SJSA1 (cell line): ENCODE measurements at regions not wholly inside any gene's neighbourhood (a gene's known extent, or its start where the extent isn't known, plus 50 kb on each side); places are given as distances from the start of the nearest gene placed in this dataset.
"Not testable (repeated sequence)": the region's sequence is repeated elsewhere in the genome, so short reads cannot be mapped to it uniquely, and the experiment has no call there.

ENCODE experiments used
- DNase-seq, 2 experiments: peaks; one replicate each; pipeline ENCODE4 v3.0.0-alpha.2; 2015 to 2020; ENCODE audit warnings: low spot score in 2 of 2, low read depth in 1 of 2
- H3K27ac ChIP-seq: fragments of 250-450 bp; sonication (Bioruptor Pico); 2 replicates; pipeline ENCODE4 v1.5.1; 2020; ENCODE audit warnings: mild to moderate bottlenecking, moderate library complexity
- H3K27me3 ChIP-seq: fragments of 250-450 bp; sonication (Bioruptor Pico); replicated peaks from 2 replicates; pipeline ENCODE4 v1.5.1; 2020; ENCODE audit warnings: mild to moderate bottlenecking, moderate library complexity
- H3K36me3 ChIP-seq: fragments of 250-450 bp; sonication (Bioruptor Pico); 2 replicates; pipeline ENCODE4 v1.5.1; 2020; ENCODE audit warnings: mild to moderate bottlenecking
- H3K4me1 ChIP-seq: fragments of 250-450 bp; sonication (Bioruptor Pico); replicated peaks from 2 replicates; pipeline ENCODE4 v1.6.1; 2021; ENCODE audit warnings: mild to moderate bottlenecking
- H3K4me3 ChIP-seq: fragments of 250-450 bp; sonication (Bioruptor Pico); 2 replicates; pipeline ENCODE4 v1.5.1; 2020; ENCODE audit warnings: mild to moderate bottlenecking
- H3K9me3 ChIP-seq: fragments of 250-450 bp; sonication (Bioruptor Pico); replicated peaks from 2 replicates; pipeline ENCODE4 v1.5.1; 2020; ENCODE audit warnings: mild to moderate bottlenecking

DNA sequence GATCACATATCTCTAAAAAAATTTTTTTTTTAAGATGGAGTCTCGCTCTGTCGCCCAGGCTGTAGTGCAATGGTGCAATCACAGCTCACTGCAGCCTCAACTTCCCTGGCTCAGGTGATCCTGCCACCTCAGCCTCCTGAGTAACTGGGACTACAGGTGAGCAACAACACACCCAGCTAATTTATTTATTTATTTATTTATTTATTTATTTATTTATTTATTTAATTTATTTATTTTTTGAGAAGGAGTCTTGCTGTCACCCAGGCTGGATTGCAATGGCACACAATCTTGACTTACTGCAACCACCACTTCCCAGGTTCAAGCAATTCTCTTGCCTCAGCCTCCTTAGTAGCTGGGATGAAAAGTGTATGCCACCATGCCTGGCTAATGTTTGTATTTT, 507.9 kb downstream of the KCNJ18 start:
- DNase-seq, H3K4me1 ChIP-seq, H3K9me3 ChIP-seq, H3K4me3 ChIP-seq, H3K27ac ChIP-seq, H3K36me3 ChIP-seq, H3K27me3 ChIP-seq: not testable (repeated sequence)

DNA sequence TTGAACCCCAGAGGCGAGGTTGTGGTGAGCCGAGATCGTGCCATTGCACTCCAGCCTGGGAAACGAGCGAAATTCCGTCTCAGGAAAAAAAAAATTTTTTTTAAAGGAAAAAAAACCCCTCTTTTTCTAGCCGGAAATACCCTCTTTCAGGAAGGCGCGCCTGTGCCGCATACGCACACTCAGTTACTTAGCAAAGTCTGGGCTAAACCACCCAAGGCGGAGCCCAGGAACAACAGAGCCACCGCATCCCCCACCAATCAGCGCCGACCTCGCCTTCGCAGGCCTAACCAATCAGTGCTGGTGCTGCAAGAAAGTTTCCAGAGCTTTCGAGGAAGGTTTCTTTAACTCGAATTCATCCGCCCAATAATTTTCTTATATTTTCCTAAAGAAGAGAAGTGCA, 510.4 kb downstream of the KCNJ18 start:
- H3K36me3 ChIP-seq, result no peaks in the 10 kb centered on the region
- H3K9me3 ChIP-seq, result no peaks in the 10 kb centered on the region
- H3K4me3 ChIP-seq, result no peak overlapping the region
- no peaks in the 10 kb centered on the region for H3K4me1 ChIP-seq
- H3K27ac ChIP-seq, result no peak overlapping the region
- no peaks in the 10 kb centered on the region for H3K27me3 ChIP-seq
- DNase-seq, result no peak

DNA sequence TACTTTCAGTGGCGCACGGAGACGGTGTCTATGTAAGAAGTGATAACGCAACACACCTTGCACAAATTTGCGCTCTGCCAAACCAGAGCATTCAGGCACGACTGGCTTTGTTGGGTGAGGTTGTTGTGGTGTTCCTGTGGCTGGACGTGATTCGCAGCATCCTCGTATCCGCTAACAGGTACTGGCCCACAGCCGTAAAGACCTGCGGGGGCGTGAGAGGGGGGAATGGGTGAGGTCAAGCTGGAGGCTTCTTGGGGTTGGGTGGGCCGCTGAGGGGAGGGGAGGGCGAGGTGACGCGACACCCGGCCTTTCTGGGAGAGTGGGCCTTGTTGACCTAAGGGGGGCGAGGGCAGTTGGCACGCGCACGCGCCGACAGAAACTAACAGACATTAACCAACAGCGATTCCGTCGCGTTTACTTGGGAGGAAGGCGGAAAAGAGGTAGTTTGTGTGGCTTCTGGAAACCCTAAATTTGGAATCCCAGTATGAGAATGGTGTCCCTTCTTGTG, 510.9 kb downstream of the KCNJ18 start:
- DNase-seq, result no peak
- no peaks in the 10 kb centered on the region for H3K27me3 ChIP-seq
- no peaks in the 10 kb centered on the region for H3K36me3 ChIP-seq
- H3K27ac ChIP-seq, result no peak overlapping the region
- no peak overlapping the region for H3K4me3 ChIP-seq
- H3K9me3 ChIP-seq, result no peaks in the 10 kb centered on the region
- H3K4me1 ChIP-seq, result no peaks in the 10 kb centered on the region

DNA sequence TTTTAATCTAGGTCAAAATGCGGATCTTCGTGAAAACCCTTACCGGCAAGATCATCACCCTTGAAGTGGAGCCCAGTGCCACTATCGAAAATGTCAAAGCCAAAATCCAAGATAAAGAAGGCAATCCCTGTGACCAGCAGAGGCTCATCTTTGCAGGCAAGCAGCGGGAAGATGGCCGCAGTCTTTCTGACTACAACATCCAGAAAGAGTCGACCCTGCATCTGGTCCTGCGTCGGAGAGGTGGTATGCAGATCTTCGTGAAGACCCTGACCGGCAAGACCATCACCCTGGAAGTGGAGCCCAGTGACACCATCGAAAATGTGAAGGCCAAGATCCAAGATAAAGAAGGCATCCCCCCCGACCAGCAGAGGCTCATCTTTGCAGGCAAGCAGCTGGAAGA, 511.8 kb downstream of the KCNJ18 start:
- not testable (repeated sequence) for H3K27ac ChIP-seq, H3K9me3 ChIP-seq, H3K4me3 ChIP-seq, H3K4me1 ChIP-seq, H3K27me3 ChIP-seq, DNase-seq, H3K36me3 ChIP-seq

DNA sequence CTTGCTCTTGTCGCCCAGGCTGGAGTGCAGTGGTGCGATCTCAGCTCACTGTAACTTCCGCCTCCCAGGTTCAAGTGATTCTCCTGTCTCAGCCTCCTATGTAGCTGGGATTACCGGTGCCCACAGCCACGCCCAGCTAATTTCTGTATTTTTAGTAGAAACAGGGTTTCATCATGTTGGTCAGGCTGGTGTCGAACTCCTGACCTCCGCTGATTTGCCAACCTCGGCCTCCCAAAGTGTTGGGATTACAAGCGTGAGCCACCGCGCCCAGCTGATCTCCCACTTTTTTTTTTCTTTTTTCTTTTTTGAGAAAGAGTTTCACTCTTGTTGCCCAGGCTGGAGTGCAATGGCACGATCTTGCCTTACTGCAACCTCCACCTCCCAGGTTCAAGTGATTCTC, 517.9 kb downstream of the KCNJ18 start:
- H3K27ac ChIP-seq, H3K27me3 ChIP-seq, H3K4me1 ChIP-seq, H3K9me3 ChIP-seq, H3K36me3 ChIP-seq, H3K4me3 ChIP-seq, DNase-seq: not testable (repeated sequence)

DNA sequence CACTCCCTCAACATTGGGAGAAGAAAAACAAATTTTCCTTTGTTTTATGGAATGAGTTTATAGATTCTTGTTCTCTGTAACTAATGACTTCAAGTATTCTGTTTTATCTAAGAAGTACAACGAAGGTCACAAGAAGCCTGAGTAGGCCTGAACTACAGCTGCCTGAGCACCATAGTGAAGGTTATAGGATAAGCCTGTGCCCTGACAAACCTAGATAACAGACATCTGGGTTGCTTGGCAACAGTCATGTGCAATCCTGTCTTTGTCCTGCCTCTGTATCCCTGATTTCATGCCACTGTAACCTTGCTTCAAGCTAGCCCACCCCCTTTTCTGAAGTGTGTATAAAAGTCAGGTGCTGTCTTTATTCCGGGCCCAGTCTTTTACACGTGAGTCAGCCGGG, 520.8 kb downstream of the KCNJ18 start:
- not testable (repeated sequence) for H3K9me3 ChIP-seq, H3K4me1 ChIP-seq

DNA sequence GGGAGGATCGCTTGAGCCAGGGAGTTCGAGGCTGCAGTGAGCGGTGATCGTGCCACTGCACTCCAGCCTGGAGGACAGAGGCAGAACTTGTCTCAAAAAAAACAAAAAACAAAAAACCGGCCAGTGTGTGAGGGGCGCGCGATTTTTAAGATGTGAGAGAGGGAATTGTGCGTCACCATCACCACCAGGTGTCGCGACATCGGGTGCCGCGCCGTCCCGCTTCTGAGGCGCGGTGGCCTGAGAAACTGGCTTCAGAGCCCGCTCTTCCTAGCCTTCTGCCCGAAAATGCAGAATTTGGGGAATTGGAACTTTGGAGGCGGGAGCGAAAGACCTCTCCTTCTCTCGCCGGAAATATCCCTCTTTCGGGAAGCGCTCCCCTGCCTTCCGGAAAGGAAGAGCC, 524.8 kb downstream of the KCNJ18 start:
- DNase-seq, result no peak
- no peaks in the 10 kb centered on the region for H3K9me3 ChIP-seq
- H3K4me3 ChIP-seq, result no peak overlapping the region
- H3K36me3 ChIP-seq, result no peaks in the 10 kb centered on the region
- no peaks in the 10 kb centered on the region for H3K27me3 ChIP-seq
- no peaks in the 10 kb centered on the region for H3K4me1 ChIP-seq
- no peak overlapping the region for H3K27ac ChIP-seq

More for the DNA sequence above, 520.8 kb downstream of the KCNJ18 start:
- DNase-seq, H3K27ac ChIP-seq, H3K36me3 ChIP-seq, H3K27me3 ChIP-seq, H3K4me3 ChIP-seq: not testable (repeated sequence)

DNA sequence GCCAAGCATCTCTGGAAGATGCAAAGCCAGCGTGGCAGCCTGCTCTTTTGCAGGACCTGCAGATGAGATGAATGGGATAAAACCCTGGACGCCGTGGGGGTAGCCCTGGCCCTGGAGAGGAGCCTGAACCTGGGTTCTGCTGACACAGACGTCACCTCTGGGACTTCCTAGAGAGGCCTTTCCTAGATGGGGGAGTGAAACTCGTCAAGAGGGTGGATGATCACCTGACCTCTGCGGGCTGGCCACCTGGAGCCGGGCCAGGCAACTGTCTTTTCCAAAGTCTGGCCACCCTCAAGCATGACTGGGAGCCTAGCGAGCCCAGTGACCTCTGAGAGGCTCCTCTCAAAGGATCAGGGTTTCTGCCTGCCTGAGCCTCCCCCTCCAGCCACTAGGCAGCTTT, 529.0 kb downstream of the KCNJ18 start:
- Histone ChIP-seq H3K27ac (no peak overlapping the region), H3K4me1 (no peaks in the 10 kb centered on the region), H3K36me3 (no peaks in the 10 kb centered on the region), H3K27me3 (no peaks in the 10 kb centered on the region), H3K4me3 (no peak overlapping the region), H3K9me3 (no peaks in the 10 kb centered on the region)
- DNase-seq, result no peak

DNA sequence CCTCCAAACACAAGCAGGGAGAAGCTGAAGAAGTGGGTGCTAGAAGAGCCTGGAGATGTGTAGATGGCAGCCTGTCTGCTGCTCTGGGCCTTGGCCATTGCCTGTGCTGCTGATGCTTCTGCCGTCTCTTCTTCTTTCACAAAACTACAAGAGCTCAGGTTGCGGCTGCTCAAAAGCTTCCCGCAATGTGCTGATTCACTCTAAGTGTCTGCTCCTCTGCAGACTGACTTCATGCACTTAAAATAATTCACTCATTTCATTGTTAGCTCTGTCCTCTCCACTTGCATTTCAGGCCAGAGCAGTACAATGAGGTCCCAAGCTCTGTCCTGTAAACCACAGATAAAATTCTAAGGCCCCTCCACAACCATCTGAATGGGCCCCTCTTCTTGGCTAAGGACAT, 534.2 kb downstream of the KCNJ18 start:
- not testable (repeated sequence) for H3K27ac ChIP-seq, H3K36me3 ChIP-seq, H3K27me3 ChIP-seq, DNase-seq, H3K4me3 ChIP-seq, H3K4me1 ChIP-seq, H3K9me3 ChIP-seq

DNA sequence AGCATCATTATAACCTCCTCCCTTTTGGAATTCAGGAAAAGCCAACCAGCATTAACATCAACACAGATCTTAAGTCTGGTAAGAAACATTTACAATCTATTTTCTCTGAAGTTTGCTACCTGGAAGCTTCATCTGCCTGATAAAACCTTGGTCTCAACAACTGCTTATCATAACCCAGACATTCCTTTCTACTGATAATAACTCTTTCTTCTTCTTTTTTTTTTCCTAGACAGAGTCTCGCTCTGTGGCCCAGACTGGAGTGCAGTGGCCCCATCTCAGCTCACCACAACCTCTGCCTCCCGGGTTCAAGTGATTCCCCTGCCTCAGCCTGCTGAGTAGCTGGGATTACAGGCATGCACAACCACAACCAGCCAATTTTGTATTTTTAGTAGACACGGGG, 534.6 kb downstream of the KCNJ18 start:
- H3K9me3 ChIP-seq, H3K27me3 ChIP-seq, H3K36me3 ChIP-seq, H3K4me3 ChIP-seq, DNase-seq, H3K4me1 ChIP-seq, H3K27ac ChIP-seq: not testable (repeated sequence)

DNA sequence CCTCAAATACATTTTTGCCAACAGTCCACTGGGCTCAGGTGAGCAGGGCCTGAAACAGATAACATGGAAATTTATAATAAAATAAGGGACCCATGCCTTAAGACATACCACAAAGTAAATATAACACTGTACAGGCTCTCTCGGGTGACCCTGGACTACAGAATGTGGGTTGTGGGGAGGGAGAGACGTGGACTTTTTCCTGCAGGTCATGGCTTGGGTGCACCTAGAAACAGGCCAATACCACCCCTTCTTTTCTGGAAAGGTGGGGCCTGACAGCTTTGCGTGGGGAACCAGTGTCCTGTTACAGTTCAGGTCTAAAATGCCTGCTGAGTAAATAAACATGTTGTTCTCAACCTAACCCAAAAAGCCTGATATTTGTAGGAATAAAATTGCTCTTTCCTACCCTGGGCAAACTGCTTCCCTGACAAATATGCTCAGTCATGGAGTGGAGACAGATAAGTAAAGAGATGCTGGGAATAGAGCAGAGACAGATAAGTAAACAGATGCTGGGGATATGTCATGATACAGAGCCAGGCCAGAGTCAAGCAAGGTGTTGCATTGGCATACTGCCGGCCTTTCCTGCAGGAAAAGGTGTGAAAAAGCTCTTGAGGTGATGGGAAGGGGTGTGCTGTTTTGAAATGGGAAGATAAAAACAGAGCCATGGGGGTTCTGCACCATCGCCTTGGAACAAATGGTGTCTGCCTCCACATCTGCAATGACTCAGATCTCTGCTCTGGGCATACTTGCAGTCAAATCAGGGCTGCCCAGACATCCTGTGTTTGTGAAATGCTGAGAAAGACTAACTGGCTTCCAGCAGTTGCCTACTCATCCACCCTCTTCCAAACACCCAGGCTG, 535.6 kb downstream of the KCNJ18 start:
- H3K9me3 ChIP-seq, H3K27me3 ChIP-seq, DNase-seq, H3K4me1 ChIP-seq, H3K27ac ChIP-seq, H3K4me3 ChIP-seq, H3K36me3 ChIP-seq: not testable (repeated sequence)

DNA sequence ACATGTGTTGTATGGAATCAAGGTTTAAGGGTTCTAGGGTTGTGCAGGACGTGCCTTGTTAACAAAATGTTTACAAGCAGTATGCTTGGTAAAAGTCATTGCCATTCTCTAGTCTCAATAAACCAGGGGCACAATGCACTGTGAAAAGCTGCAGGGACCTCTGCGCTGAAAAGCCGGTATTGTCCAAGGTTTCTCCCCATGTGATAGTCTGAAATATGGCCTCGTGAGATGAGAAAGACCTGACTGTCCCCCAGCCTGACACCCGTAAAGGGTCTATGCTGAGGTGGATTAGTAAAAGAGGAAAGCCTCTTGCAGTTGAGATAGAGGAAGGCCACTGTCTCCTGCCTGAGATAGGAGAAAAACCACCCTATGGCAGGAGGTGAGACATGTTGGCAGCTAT, 537.5 kb downstream of the KCNJ18 start:
- H3K4me3 ChIP-seq, H3K9me3 ChIP-seq, DNase-seq, H3K27me3 ChIP-seq, H3K36me3 ChIP-seq, H3K27ac ChIP-seq, H3K4me1 ChIP-seq: not testable (repeated sequence)

DNA sequence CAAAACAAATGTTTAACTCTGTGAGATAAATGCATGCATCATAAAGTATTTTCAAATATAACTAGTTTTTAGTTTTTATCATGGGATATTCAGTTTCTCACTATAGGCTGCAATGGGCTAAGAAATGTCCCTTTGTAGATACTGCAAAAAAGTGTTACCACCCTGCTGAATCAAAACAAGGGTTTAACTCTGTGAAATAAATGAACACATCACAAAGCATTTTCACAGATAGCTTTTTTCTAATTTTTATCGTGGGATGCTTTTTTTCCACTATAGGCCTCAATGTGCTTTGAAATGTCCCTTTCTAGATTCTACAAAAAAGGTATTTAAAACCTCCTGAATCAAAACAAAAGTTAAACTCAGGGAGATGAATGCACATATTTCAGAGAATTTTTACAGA, 541.1 kb downstream of the KCNJ18 start:
- no peaks in the 10 kb centered on the region for H3K4me1 ChIP-seq
- H3K27me3 ChIP-seq, result no peaks in the 10 kb centered on the region
- H3K27ac ChIP-seq, result no peak overlapping the region
- H3K9me3 ChIP-seq, result no peaks in the 10 kb centered on the region
- DNase-seq, result no peak
- no peak overlapping the region for H3K4me3 ChIP-seq
- no peaks in the 10 kb centered on the region for H3K36me3 ChIP-seq

DNA sequence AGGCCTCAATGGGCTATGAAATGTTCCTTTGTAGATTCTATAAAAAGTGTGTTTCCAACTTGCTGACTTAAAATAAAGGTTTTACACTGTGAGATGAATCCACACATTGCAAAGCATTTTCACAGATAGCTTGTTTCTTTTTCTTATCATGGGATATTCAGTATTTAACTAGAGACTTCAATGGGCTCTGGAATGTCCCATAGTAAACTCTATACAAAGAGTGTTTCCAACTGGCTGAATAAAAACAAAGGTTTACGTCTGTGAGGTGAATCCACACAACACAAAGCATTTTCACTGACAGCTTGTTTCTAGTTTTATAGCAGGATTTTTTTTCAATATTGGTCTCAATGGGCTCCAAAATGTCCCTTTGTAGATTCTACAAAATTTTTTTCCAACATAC, 550.1 kb downstream of the KCNJ18 start:
- Histone ChIP-seq H3K9me3 (peaks cover 4% of the 10 kb centered on the region; the same call in 1 of the 2 replicates), H3K27me3 (no peaks in the 10 kb centered on the region), H3K27ac (no peak overlapping the region), H3K4me3 (no peak overlapping the region), H3K36me3 (no peaks in the 10 kb centered on the region), H3K4me1 (no peaks in the 10 kb centered on the region)
- no peak for DNase-seq

DNA sequence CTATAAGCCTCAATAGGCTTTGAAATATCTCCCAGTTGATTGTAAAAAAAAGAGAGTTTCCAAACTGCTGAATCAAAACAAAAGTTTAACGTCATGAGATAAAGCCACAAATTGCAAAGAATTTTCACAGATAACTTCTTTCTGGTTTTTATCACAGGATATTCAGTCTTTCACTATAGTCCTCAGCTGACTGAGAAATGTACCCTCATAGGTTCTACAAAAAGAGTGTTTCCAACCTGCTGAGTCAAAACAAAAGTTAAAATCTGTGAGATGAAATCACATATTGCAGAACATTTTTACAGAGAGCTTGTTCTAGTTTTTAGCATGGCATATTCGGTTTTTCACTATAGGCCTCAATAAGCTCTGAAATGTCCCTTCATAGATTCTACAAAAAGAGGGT, 559.2 kb downstream of the KCNJ18 start:
- Histone ChIP-seq H3K9me3 (peaks cover 4% of the 10 kb centered on the region; the same call in 1 of the 2 replicates), H3K36me3 (no peaks in the 10 kb centered on the region), H3K27me3 (no peaks in the 10 kb centered on the region), H3K27ac (no peak overlapping the region), H3K4me3 (no peak overlapping the region), H3K4me1 (no peaks in the 10 kb centered on the region)
- no peak for DNase-seq
